PC-3 (cell line): ENCODE measurements at regions not wholly inside any gene's neighbourhood (a gene's known extent, or its start where the extent isn't known, plus 50 kb on each side); places are given as distances from the start of the nearest gene placed in this dataset.

Experiments used
- CTCF ChIP-seq: fragments of 300-600 bp; sonication (generic); conservative IDR thresholded peaks from 2 replicates; pipeline ENCODE4 v1.5.1; 2017; ENCODE audit warnings: antibody characterized with exemption, low read depth, mild to moderate bottlenecking, low read length
- EZH2 ChIP-seq: fragments of 300-600 bp; sonication (generic); IDR thresholded peaks from one replicate; pipeline ENCODE4 v1.6.1; 2017; ENCODE audit warnings: antibody characterized with exemption, mild to moderate bottlenecking, low read length; ENCODE audit not compliant: unreplicated experiment
- EZH2phosphoT487 ChIP-seq: fragments of 300-600 bp; sonication (generic); IDR thresholded peaks from 2 replicates; pipeline ENCODE4 v1.6.1; 2018; ENCODE audit warnings: mild to moderate bottlenecking, antibody characterized with exemption, low read length, borderline replicate concordance

GRCh38 chr18:57959278-57959677, 84.7 kb upstream of the NEDD4L start:
- TF ChIP-seq CTCF = peak; percentile 80
- TF ChIP-seq EZH2phosphoT487 = no peak
- no peak for TF ChIP-seq EZH2
